ENCODE measurements at regions not wholly inside any gene's neighbourhood (a gene's known extent, or its start where the extent isn't known, plus 50 kb on each side); places are given as distances from the start of the nearest gene placed in this dataset.
"Not testable (repeated sequence)": the region's sequence is repeated elsewhere in the genome, so short reads cannot be mapped to it uniquely, and the experiment has no call there.

DNA sequence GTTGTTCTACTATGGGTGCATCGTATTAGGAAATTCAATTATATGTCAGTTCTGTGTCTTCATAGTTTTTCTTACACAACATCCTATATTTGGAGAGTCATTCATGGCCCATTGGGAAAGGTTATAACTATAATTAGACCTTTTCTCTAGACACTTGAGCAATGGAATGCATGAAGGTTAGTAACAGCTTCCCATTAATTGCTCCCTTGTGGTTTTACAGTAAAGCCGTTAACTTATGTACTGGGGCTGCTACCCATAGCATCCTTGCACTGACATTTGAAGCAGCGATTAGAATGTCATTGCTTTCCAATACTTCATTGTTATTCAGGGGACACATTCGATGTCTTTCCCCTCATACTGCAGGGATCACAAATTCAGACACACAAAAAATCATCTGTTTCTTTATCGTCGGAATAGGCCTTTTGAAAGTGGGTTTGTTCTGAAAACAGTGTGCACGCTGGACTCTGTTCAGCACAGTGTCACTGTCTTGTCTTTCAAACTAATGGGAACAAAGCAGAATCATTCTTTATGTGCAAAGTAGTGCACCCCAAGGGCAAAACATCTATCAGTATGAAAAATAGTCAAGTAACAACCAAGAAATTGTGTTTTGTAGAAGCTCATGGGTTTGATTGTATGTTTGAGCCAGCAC lies 634.3 kb upstream of the MAP3K7 start:
- DNase-seq = peak; percentile 8

DNA sequence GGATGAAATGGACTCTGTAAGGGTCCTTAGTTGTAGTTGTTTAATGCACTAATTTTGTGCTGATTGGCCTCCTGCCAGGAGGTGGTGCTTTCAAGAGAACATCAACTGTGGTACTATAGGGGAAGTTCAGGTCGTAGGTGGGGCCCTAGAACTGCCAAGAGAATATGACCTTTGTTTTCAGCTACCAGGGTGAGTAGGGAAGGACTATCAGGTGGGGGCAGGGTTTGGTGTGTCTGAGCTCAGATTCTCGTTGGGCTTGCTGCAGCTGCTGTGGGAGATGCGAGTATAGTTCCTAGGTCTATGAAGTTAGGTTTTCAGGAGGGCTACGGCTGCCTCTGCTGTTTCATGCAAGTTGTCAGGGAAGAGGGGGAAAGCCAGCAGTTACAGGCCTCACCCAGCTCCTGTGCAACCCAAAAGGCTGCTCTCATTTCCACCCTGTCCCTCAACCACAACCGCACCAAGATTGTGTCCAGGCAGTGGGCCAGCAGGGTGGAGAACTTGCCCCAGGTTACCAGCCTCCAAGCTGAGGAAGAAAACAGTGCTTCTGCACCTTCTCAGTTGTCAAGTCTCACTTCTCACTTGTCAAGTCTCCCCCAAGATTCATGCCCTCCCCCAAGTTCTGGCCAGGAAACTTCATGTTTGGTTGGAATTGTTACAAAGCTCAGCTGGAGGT lies 626.5 kb upstream of the MAP3K7 start:
- no peak for DNase-seq

DNA sequence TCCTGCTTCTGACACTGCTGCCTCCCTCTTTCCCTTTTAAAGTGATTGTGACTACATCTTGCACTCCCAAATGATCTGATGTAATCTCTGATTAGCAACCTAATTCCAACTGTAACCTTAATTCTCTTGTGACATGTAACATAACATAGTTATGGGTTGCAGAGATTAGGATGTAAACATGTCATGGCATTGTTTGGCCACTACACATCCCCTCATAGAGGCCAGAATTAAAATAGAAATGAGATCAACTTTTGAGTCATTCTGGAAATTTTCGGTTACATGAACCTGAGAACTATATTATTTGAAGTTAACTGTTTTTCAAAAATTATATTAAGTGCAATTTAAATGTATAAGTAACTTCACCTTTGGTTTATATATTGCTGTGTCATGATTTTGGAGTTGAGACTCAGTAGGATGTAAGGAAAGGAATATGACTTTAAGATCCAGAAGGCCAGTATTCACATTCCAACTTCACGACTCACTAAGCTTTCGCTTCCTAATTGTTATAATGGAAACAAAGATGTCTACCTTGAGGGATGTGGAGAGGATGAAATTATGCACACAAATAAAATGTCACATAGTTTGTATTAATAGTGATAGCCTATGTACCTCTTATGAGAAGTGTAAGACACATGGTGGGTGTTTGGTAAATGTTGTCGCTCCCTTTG lies 611.9 kb upstream of the MAP3K7 start:
- peak; percentile 33 for DNase-seq

DNA sequence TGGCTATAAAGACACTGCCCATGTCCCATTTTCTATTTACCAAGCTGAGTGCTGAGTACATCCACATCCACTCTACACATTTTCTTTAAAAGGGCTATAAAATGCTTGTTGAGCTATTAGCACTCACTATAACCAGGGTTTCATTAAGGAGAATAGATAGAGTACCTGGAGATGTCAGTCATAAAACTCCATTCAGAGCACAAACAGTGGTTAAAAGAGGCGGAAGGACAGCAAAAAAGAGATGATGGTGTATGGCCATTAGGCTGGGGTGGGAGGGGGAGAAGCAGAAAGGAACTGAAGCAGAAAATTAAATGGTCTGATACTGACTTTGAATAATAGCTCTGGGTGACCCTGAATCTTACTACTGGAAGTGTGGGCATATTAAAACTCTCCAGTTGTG lies 609.9 kb upstream of the MAP3K7 start:
- DNase-seq = no peak

DNA sequence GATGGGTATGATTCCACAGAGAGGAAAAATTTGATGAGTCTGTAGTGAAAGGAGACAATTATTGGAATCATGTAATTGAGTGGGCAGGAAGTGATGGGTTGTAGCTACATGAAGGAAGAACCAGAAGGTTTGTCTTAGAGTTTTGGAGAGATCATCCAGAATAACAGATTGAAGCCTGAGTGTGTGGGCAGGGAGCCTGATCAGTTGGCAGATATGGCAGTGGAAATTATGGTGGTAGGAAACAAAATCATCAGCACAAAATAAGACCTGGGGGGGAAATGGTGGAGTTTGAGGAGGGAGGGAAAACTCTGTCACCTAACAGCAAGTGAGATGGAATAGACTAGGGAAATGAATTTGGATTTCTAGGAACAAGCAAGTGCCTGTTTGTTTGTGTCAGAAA lies 606.6 kb upstream of the MAP3K7 start:
- DNase-seq = no peak

DNA sequence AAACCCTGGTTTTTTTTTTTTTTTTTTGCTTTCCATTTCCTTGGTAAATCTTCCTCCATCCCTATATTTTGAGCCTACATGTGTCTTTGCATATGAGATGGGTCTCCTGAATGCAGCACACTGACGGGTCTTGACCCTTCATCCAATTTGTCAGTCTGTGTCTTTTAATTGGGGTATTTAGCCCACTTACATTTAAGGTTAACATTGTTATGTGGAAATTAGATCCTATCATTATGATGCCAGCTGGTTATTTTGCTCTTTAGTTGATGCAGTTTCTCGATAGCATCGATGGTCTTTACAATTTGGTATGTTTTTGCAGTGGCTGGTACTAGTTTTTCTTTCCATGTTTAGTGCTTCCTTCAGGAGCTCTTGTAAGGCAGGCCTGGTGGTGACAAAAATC lies 603.2 kb upstream of the MAP3K7 start:
- not testable (repeated sequence) for DNase-seq

DNA sequence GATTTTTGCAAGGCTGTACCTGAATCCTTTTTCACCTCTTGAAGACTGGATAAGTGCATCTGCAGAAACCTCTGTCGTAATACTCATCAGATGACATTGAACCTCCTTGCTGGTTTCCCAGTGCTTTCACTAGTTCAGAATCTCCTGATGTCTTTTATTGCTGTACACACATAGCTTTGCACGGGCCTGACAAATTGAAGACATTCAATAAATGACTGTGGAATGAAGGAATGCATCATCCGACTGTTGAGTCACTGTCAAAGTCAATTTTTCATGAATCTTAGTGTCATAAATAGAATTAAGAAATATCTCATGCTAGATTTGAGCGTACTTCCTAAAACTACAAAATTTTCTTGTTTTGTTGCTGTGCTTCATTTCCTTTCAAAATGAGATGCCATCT lies 598.2 kb upstream of the MAP3K7 start:
- DNase-seq = peak; percentile 54

DNA sequence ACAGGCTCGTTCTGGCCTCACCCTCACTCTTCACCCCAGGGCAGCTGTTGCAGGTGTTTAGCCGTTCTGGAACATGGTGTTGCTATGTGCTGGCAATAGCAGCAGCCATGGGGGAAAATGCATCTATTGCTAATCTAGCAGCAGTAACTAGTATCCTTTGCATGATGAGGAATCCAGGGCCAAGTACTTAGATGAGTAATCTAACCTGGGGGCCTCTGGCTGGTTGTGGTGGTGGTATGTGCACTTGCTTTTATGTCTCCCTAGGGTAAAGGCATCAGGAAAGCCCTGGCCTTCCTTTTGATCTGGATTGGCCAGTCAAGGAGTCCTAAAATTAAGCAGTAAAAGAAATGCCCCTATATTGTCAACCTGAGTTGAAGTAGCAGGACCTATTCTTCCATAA lies 594.5 kb upstream of the MAP3K7 start:
- DNase-seq = no peak

DNA sequence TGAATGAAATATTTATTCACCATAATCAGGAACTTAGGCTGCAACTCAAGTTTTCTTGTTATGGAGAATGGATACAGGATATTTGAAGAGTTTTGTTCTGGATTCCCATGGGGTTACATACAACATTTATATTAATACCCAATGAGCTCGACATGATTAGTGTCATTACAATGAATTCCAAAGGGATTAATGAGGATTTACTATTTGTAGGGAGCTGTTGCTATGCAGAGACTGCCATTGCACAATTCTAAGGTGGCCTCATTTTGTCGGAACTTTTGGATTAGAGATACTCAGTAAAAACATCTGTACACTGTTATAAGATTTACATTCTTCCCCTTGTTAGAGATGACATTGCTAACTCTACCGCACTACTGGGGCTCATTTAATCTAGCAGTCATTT lies 586.8 kb upstream of the MAP3K7 start:
- no peak for DNase-seq

DNA sequence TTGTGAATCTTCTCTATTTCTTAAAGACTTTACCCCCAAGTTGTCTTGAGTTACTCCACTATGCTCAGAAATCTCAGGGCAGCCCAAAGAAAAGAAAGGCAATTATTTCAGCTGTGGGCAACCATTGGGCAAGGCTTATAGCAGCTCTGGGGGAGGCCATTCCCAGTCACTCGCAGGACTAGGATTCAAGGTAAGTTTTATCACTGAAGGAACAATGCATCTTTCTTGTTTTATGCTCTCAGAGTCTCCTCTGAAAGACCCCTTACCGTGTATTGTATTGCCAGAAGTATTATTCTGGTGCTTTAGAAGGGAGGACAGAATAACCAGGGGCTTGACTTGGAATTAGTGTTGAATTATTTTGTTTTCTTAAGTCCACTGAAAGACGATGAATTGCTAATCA lies 586.3 kb upstream of the MAP3K7 start:
- DNase-seq = no peak

DNA sequence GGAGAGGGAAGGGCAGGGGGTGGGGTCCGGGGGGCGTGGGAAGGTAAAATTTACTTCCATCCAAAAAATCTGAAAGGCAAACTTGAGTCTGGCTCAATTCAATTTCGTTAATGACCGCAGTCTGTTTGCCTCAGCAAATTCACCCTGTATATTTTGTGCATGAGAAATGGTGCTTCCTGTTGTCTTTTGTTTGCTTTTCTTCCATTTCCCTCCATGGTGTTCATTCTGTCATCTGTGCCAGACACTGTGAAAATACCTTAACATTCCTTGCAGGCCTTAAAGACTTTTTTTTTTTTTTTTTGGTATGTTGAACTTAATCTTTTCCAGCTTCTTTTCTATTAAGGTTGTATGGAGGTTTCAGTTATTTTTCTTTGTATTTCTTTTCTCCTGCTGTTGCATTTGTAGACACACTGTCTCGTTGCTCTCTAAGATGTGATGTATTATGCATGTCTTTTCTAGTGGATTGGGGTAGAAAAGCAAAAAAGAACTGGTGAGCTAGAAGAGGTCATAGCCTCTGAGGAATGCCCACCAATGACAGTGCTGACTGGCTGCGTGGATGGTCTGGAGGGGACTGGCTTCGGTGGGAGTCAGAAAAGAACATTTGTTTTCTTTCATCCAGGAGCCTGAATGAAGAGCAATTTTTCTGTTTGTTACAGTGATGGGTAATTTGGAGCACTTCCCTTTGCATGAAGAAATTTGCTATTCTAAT lies 585.0 kb upstream of the MAP3K7 start:
- DNase-seq = no peak

DNA sequence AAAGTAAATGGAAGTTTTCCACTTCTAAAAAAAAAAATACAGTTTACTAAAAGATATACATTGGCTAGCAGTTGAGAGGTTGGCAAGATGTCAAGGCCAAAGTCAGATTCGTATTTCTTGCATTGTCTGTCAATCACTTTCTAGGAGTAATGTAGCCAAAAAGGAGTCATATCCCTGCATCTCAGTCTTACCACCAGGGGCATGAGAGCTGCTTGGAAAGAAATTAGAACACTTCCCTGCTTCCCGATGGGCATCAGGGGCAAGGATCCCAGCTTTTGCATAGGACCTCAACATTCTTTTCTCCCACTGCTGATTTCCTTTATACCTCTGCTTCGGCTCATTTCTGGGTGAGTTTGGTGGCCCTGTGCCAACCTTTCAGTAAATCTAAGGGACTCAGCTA lies 581.0 kb upstream of the MAP3K7 start:
- peak; percentile 3 for DNase-seq

DNA sequence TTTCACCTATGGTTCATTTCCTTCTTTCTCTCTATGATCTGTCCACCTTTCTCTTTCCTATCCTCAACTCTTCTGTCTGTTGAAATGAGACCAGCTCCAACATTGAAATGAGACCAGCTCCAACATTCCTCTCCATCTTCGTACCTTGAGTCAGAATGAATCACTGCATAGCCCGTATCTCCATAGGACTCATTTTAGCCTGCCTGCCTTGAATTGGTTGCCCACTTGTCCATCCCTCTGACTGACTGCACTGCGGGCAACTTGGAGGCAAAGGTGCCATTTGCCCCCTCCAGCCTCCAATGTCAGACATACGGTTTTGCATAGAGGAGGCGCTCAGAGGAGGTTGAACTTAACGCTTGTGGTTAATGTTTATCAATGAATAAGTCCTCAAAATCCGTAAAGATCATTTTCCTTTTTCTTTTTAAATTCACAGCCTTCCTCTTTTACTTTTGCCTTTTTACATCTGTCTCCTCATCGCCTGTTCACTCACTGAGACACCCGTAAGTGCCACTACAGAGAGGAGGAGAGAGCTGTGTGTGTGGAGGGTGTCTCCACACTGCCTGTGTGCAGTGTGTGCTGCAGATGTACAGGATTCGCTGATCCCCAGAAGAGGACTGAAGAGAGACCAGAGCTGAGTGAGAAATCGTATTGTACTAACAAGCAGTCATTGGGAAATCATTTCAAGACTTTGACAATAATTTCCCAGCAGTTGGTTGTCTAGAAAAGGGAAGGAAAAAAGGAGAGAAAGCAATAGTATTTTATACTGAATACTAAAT lies 579.6 kb upstream of the MAP3K7 start:
- DNase-seq = peak; percentile 48

DNA sequence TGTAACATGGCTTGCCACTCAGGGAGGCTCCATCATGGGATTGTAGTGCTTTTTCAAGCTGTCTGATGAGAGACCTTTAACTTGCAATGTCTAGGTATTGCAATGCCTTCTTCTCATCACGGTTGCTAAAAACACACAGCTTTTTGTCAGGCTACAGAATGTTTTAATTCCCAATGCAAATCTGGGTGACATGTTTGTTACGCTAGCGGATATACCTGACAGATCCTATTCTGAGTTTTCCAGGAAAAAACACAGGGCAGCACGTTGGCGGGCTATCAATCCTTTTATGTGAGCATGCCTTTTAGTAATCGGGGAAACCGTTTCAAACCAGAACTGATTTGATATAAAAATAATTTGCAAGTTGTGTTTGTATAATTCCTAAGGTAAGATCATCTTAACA lies 577.2 kb upstream of the MAP3K7 start:
- no peak for DNase-seq

DNA sequence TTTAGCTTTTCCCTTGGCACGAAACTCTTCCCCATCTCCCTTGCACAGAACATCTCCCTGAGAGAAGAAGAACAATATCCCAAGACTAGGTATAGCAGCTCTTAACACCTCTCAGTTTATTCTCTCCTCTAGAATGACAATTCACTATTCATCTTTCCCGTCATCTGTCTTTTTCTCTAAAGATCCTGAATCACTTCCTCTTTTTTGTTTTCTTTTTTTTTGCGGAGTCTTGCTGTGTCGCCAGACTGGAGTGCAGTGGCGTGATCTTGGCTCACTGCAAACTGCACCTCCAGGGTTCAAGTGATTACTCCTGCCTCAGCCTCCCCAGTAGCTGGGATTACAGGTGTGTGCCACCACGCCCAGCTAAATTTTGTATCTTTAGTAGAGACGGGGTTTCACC lies 574.4 kb upstream of the MAP3K7 start:
- DNase-seq = no peak

DNA sequence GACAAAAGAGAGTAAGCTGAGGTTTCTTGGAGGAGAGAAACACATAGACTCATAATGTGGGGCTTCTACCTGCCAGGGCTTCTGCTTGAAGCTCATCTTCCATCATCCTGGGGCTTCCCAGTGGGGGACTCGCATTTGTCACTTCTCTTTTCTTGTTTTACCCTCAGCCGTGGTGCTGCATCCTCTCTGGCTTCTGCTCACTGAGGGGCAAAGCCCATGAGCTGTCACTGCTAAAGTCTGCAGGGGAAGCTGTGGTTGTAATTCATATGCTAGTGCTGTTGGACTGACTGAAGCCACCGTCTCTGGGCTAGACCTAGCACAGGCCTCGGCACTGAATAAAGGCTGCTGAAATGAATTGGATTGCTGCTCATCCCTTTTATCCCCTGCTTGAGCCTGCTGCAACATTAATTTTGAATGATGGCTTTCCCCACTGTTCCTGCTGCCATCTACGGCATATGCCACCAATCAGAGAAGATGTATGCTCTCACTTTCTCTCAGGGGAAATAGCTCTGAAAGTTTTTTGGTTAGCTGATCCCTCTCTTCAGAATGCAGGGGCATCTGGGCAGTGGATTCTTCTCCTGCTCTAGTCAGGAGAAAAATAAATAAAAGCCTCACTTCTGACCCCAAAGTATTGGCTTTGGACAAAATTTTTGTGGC lies 568.4 kb upstream of the MAP3K7 start:
- no peak for DNase-seq

DNA sequence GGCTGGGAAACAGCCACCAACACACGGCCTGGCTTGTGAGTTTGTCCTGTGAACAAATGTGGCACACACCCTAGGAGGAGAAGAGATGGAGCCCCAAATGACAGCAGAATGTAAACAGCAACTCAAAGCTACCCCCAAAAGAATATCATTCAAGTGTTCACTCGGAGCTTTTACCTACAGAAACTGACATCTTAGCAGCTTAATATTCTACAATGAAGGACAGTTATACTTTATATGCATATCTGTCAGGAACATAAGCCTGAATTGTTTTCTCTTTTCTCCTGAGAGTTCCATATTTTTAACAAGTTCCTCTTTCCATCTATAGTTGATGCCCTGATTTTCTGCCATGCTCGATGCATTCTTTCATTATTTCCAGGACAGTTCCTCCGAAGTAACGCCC lies 566.0 kb upstream of the MAP3K7 start:
- no peak for DNase-seq

DNA sequence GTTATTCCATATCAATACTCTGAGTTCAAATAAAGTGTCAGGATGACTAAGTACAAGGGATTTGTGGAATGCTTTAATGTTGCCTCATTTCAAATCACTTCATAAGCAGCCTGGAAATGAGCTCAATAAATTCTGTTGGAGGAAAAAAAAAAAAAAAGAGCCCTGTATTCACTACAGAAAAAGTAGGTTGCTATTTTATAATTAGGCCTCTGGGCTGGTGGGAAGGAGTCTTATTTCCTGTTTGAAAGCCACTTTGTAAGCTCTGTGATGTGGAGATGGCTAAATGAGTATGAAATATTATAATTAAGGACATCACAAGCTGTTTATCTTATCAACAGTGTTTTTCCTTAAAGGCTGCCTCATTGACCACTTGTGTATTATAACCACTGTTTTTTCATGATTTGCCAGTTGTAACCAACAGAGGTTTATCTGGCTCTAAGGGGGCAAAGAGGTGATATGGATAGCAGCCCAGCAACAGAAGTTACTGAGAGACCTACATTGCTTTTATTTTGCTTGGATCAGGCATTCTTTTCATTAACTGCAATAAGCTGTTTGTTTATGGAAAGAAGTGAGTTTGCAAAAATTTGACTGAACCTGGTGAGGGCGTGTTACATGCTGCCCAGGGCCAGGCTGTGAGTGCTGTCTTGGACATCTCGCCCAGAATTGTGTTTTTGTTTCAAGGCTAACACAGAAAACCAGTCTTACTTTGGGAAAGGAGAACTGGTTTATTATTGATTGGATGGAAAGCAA lies 563.3 kb upstream of the MAP3K7 start:
- peak; percentile 70 for DNase-seq

DNA sequence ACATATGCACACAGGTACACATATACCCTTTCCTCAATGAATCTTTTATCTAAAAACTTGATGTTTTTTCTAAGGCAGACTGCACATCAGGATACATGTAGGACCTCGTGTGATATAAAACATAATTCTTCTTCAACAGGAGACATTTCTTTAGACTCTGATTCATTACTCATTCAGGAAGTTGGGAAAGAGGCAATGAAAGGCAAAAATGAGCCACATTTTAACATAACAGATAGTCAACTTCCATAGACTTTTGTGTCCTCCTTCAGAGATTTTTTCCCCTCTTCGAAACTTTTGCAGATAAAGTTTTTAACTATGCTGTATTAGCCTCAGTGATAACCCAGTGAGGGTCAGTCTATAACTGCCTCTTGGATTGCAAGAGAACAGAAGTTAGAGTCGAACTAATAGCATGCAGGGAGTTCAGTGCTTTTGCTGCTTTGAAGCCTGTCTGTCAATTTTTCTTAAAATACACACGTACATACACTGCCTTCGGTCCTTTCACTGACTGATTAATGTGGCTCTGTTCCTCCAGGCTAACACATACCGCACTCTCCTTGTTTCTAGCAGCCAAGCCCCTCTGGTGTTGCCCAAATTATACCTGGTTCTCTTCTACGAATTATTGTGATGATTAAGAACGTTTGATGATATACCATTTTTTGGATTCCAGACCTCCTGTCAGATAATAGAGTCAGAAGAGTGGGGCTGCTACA lies 562.5 kb upstream of the MAP3K7 start:
- DNase-seq = peak; percentile 45

DNA sequence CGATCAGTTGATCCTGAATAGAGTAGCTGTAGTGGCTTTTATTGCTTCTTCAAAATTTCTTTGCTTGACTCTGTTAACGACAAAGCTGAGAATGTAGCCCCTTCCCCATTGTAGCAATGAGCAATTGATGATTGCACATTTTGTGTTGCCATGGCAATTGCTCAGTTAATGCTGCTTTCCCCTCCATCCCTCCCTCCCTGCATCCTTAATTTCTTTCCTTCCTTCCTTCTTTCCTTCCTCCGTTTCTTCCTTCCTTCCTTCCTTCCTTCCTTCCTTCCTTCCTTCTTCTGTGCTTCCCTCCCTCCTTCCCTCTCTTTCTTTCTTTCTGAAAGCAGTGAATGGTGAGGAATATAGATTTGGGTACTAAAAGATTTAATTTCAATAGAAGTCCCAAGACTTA lies 557.3 kb upstream of the MAP3K7 start:
- DNase-seq = no peak

DNA sequence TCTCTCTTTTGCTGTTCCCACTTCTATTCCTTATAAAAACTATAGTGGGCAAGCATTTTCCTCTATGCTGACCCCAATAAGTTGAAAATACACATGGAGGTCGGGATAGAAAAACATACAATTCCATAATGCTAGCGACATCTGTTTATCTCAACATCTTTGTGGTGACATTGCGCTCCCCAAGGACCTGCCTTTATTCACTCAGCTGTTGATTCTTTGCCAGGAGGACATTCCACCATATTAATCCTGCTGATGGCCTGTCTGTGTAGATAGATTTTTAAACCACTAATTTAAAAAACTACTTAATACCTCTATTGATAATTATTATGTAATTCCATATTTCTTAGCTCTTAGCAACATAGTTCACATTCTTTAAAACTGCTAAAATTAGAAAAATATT lies 555.3 kb upstream of the MAP3K7 start:
- peak; percentile 4 for DNase-seq
